Upper lobe of right lung (tissue), 1 donor: ENCODE measurements at regions not wholly inside any gene's neighbourhood (a gene's known extent, or its start where the extent isn't known, plus 50 kb on each side); places are given as distances from the start of the nearest gene placed in this dataset.

Source experiments
- ATAC-seq: fragments of 200-7000 bp; cut with Tn5 transposase; one replicate; pipeline ENCODE4 v1.9.1; 2020; ENCODE audit warnings: mild to moderate bottlenecking, moderate library complexity
- DNase-seq: peaks from one replicate; pipeline ENCODE4 v3.0.0-alpha.2; 2020
- H3K27ac ChIP-seq: fragments of 200-600 bp; one replicate; pipeline ENCODE4 v1.8.0; 2022
- H3K27me3 ChIP-seq: fragments of 200-600 bp; one replicate; pipeline ENCODE4 v1.8.0; 2022; ENCODE audit warnings: mild to moderate bottlenecking
- H3K36me3 ChIP-seq: fragments of 200-600 bp; one replicate; pipeline ENCODE4 v1.8.0; 2022
- H3K4me1 ChIP-seq: fragments of 200-600 bp; one replicate; pipeline ENCODE4 v1.8.0; 2022
- H3K4me3 ChIP-seq: fragments of 200-600 bp; one replicate; pipeline ENCODE4 v1.8.0; 2022; ENCODE audit warnings: mild to moderate bottlenecking
- H3K9me3 ChIP-seq: fragments of 200-600 bp; one replicate; pipeline ENCODE4 v1.8.0; 2022
- intact Hi-C: fragments of 100-400 bp; cut with DNase I; formaldehyde crosslinking; loops from one replicate; pipeline ENCODE4 v1.11.0; 2022
- TF ChIP-seq, protein P1 (sequence below): fragments of 200-600 bp; IDR thresholded peaks from one replicate; pipeline ENCODE4 v1.8.0; 2022; ENCODE audit warnings: antibody characterized with exemption
- donor health status: DM: no; HTN: yes; CAD: no; lungs with severe emphysema.

DNA sequence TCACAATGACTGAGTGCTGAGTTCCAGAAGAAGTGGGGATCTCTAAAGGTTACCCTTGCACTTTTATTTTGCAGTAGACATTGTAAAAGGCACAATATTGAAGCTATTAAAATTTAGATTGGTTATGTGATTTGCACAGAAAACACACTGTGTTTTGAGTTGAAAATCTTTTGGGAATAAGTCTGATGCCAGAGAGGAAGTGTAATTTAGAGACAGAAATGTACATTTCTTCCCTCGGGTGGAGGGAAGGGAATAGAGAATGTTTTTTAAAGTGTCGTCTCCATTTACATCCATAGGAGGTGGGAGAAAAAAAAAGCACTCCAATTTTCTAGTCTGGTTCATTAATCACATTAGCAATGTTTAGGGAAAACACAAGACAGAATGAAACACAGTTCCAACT lies 465.8 kb downstream of the OLFM4 start:
- H3K4me3 ChIP-seq = no peak overlapping the region
- no peaks in the 10 kb centered on the region for H3K4me1 ChIP-seq
- TF ChIP-seq, protein P1, sequence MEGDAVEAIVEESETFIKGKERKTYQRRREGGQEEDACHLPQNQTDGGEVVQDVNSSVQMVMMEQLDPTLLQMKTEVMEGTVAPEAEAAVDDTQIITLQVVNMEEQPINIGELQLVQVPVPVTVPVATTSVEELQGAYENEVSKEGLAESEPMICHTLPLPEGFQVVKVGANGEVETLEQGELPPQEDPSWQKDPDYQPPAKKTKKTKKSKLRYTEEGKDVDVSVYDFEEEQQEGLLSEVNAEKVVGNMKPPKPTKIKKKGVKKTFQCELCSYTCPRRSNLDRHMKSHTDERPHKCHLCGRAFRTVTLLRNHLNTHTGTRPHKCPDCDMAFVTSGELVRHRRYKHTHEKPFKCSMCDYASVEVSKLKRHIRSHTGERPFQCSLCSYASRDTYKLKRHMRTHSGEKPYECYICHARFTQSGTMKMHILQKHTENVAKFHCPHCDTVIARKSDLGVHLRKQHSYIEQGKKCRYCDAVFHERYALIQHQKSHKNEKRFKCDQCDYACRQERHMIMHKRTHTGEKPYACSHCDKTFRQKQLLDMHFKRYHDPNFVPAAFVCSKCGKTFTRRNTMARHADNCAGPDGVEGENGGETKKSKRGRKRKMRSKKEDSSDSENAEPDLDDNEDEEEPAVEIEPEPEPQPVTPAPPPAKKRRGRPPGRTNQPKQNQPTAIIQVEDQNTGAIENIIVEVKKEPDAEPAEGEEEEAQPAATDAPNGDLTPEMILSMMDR = no peak
- DNase-seq (no peak), ATAC-seq (no peak)
- H3K27ac ChIP-seq = no peak overlapping the region
- no peaks in the 10 kb centered on the region for H3K36me3 ChIP-seq
- intact Hi-C loops = no loop called here
- no peaks in the 10 kb centered on the region for H3K27me3 ChIP-seq
- H3K9me3 ChIP-seq = no peaks in the 10 kb centered on the region

DNA sequence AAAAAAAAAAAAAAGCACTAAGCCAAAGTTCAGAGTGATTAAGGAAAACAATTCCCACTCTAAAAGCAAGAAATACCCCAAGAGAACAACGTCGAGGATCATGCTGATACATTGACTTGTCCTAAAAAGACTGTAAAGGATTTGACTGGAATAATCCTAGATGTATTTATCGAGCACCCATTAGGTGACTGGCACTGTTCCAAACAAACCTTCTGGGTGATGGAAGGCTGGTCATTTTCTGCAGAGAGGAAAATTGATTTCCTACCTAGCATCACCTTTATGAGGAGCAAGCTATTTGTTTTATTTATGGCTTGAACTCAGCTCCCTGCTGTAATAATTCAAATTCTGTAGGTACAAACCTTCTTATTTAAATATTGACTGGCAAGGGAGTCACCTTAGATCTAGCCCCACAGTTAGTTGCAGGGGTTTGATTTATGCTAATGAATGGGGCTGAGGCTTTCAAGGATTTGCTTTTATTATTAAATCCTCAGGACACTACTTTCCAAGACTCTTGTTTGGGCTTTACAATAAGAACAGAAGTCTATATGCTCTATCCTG lies 471.0 kb downstream of the OLFM4 start:
- H3K4me3 ChIP-seq = no peak overlapping the region
- ATAC-seq = no peak
- H3K36me3 ChIP-seq = no peaks in the 10 kb centered on the region
- no peak overlapping the region for H3K27ac ChIP-seq
- no peak for DNase-seq
- TF ChIP-seq, protein P1 = no peak
- no peaks in the 10 kb centered on the region for H3K4me1 ChIP-seq
- H3K9me3 ChIP-seq = no peaks in the 10 kb centered on the region
- no peaks in the 10 kb centered on the region for H3K27me3 ChIP-seq
- intact Hi-C loops = no loop called here

DNA sequence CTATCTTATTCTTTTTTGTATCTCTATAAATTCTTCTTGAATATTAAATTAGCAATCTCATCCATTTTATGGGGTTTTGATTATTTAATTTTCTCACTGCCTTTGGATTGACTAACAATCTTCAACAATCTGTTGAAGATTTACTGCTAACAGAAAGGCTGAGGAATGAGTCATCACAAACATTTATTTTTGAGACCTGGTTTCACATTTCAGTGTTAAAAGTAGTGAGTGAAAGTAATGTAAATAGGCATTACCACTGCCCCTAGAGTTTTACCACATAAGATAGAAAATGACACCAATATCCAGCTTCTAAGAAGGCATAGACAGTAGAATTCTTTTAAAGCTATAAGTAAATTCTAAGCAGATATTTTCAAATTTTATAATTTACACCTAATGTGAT lies 472.8 kb downstream of the OLFM4 start:
- no peaks in the 10 kb centered on the region for H3K36me3 ChIP-seq
- ATAC-seq (no peak), DNase-seq (no peak)
- TF ChIP-seq, protein P1 = no peak
- no peaks in the 10 kb centered on the region for H3K9me3 ChIP-seq
- H3K27ac ChIP-seq = no peak overlapping the region
- intact Hi-C loops = no loop called here
- H3K27me3 ChIP-seq = no peaks in the 10 kb centered on the region
- H3K4me1 ChIP-seq = no peaks in the 10 kb centered on the region
- no peak overlapping the region for H3K4me3 ChIP-seq

DNA sequence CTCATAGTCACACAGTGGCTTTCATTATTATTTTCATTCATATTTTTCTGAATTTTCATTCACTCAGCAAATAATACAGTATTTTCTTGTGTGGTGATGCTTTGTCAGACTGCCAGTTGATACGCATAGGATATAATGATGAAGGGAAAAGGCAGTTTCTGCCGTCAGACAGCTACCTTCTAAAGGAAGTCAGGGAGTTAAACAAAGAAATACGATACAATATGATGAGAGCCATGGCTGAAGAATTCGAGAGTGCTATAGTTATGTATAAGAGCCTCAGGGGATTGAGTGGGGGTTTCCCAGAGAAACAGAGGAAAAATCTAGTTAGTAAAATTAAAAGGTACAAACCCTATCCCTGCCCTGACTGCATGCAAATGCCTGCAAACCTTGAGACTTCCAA lies 479.1 kb downstream of the OLFM4 start:
- no peak overlapping the region for H3K27ac ChIP-seq
- intact Hi-C loops = no loop called here
- no peak for ATAC-seq

DNA sequence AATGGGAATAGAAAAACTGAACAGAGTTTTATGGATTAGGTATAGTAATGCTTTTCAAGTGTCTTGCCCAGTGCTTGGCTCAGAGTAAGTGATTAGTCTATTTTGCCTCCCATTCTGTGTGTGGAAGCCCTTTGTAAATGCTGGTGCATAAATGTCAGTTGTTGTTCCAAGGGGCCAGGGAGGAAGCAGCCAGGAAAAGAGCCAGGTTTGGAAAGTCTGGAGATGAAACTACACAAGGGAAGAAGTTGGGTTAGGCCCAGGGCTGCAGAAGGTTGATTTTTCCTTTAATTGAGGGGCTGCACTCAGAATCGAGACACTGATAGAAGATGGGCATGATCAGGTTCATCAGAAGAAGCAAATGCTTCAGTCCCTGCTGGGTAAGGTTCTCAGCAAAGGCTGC lies 484.0 kb downstream of the OLFM4 start:
- Histone ChIP-seq H3K36me3 (no peaks in the 10 kb centered on the region), H3K27me3 (no peaks in the 10 kb centered on the region), H3K4me1 (no peaks in the 10 kb centered on the region), H3K4me3 (no peak overlapping the region), H3K9me3 (no peaks in the 10 kb centered on the region), H3K27ac (no peak overlapping the region)
- DNase-seq (no peak), ATAC-seq (no peak)
- intact Hi-C loops = no loop called here
- TF ChIP-seq, protein P1 = no peak

More for the DNA sequence above, 479.1 kb downstream of the OLFM4 start:
- DNase-seq = no peak
- Histone ChIP-seq H3K4me1 (no peaks in the 10 kb centered on the region), H3K36me3 (no peaks in the 10 kb centered on the region), H3K27me3 (no peaks in the 10 kb centered on the region), H3K9me3 (no peaks in the 10 kb centered on the region), H3K4me3 (no peak overlapping the region)
- TF ChIP-seq, protein P1 = no peak

DNA sequence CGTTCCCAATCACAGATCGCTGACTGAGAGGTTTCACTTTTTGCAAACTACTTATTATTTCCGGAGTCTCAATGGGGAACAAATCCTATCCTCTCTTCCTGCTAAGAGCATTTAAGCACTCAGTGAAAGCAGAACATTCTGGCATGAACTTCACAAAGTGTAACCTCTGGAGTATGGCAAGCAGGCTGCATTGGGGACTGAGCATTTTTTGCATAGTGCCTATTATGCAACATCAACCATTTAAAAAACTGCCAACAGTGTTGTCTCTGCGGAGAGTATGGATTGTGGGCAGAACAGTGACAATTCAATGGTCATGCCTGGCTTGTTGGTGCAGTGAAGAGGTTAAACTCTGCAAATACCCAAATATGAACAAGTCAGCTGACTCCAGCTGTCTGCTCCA lies 484.6 kb downstream of the OLFM4 start:
- Histone ChIP-seq H3K27ac (no peak overlapping the region), H3K27me3 (no peaks in the 10 kb centered on the region), H3K9me3 (no peaks in the 10 kb centered on the region), H3K4me3 (no peak overlapping the region), H3K4me1 (no peaks in the 10 kb centered on the region), H3K36me3 (no peaks in the 10 kb centered on the region)
- intact Hi-C loops = no loop called here
- DNase-seq = no peak
- no peak for ATAC-seq
- TF ChIP-seq, protein P1 = no peak
